ENCODE measurements at regions not wholly inside any gene's neighbourhood (a gene's known extent, or its start where the extent isn't known, plus 50 kb on each side); places are given as distances from the start of the nearest gene placed in this dataset.

DNA sequence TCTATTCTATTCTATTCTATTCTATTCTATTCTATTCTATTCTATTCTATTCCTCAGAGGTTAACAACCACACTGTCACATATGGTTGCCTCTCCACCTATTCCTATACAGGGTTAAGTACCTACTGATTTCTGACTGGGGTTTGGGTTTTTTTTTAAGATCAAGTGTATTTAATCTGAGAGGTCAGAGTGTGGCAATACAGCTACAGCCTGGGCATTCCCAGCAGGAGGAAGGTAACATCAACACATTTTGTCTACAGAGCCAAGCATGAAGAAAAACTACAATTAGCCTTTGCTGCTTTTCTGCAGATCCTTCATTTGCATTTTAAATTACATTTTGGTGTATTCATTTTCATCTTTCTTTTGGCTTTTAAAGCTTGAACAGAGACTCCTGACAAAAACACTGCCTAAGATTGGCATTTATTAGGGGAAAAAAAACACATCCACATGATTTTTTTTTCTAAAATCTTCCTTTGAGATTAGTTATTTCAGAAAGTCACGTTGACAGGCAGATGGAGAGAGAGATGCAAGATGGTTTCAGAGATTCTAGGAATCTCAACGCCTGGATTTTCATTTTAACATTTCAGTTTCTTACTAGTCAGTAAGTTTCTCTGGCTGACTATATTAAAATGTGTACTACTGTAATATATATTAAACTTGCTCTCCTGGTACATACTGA lies 255.9 kb upstream of the TET2 start:
- DNase-seq (ENCODE audit: low read depth in 3 of 3): no peak

DNA sequence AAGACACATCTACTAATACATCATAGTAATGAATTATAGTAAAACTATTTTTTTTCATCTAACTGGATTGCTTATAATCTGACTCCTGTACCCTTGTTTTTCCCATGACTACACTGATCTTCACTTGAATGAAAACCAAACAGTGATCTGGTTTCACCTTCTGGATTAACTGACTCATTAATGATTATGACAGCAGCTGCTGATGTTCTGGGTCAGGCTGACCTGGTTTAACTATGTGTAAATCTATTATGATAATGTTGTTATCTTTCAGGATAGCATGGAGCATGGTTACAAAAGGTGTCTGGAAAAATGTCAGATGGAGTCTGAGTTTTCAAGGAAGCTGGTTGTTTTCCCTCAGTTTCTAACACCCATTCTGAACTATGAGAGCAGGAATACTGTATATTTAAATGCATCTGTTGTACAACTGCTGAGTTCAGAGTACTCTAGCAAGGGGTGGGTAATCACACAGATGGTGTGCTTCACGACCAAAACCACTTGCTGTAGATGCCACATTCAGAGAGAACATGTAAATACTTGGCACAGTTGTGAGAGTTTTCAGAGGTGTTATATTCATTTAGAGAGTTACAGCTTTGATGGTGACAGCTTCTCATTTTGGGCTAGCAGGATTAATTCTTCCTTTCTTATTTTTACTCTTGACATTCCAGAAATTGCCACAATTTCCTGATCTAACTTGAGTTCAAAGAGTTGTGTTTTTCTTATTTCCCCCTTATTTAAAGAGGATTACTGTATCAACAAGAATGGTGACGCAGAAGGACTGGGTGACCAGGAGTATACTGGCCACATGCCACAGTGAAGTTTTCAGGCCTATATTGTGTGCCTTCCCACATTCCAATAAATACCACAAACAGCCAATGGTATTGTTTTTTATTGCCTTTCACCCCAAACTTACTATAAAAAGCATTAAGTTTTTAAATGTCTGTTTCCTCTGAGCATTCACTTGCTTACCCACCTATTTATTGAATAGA lies 249.7 kb upstream of the TET2 start:
- no peak for DNase-seq (ENCODE audit: low read depth in 3 of 3)

DNA sequence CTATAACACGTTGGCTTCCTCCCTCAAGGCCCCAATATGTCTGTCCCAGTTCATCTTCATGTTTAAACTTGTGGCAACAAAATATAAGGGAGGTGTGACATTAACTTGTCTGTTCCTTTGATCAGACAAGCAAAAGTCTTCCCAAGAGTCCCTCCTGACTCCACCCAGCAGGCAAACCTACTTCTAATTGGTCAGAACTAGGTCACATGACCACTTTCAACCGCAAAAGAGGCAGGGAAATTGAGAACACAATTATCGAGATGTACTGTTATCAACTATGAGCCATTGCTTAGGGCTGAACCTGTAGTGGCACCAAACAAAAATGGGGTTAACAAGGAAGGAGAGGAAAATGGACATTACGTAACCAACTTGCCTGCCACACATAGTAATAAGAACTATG lies 246.8 kb upstream of the TET2 start:
- no peak for DNase-seq (ENCODE audit: low read depth in 3 of 3)

DNA sequence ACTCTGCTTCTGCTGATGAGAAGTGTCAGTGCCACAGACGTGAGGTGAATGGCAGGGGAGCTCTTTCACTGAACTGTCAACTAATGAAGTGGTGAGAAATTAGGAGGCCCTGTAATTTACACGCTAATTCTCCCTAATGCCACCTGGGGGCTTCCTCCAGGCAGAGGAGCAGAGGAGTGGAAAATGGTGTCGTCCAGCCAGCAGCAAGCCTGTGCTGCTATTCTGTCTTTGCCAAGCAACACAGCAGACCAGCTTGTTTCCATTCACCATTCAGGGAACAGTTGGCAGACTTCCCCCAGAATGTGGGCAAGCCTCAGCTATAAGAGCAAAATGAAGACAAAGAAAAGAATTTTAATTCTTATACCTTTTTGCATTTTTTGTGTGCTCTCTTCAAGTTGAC lies 245.2 kb upstream of the TET2 start:
- DNase-seq (ENCODE audit: low read depth in 3 of 3): no peak

DNA sequence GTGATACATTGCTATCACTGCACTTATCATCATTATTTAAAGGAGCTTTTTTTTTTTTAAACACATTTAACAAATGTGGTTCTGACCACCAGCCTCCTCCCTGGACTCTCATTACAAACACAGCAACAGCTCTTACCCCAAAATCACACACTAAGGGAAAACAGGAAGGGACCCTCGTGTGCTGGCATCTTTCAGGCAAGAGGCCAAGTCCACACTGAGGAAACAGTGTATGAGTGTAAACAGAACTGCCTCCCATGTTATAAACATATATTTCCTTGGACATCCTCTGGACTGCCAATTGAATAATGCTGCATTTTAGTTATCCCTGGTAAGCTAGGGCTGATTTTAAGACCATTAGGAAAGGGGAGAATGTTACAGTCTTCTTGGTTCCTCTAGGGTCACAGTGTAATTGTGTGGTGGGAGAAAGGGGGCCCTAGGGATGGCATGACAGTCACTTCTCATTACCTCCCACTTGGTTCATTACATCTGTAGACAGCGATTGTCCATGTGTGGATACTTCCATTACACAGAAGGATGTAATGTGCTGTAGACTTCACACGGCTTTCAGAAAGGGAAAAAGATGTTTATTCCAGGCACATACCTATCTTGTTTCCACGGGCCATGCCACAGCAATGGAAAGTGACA lies 244.6 kb upstream of the TET2 start:
- no peak for DNase-seq (ENCODE audit: low read depth in 3 of 3)

DNA sequence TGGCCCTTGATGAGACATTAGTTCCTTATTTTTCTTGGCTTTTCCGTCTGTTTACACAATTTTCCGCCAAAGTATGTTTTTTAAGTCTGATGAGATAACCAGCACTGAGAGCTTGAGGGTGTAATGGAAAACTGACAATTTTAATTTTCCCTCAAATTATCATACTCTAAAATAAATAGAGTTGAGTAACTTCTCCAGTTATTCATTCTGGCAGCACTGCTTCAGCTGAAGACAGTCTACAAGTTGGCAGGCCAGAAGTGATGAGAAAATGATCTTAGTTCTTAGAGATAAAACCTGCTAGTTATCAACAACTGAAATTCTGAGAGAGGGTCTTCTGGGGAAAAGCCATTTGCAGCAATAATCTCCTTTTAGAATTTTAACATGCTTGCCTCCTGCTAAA lies 241.6 kb upstream of the TET2 start:
- no peak for DNase-seq (ENCODE audit: low read depth in 3 of 3)

DNA sequence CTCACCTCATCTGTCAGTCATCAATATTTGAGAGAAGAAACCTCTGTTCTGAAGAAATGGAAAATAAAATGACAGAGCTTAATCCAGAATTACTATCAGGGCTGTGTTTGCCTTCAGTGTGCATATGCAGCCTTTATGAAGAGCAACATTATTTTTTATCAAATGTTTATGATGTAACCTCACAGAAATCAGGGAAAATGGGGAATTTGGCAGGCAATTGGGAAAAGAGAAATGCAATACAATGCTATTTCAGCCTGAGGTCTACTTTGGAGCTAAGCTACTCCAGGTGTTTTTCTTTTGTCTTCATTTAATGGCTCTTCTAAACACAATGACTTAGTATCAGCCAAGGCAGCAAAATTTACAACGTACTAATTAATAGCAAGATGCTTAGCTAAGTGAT lies 241.1 kb upstream of the TET2 start:
- DNase-seq (ENCODE audit: low read depth in 3 of 3): no peak

DNA sequence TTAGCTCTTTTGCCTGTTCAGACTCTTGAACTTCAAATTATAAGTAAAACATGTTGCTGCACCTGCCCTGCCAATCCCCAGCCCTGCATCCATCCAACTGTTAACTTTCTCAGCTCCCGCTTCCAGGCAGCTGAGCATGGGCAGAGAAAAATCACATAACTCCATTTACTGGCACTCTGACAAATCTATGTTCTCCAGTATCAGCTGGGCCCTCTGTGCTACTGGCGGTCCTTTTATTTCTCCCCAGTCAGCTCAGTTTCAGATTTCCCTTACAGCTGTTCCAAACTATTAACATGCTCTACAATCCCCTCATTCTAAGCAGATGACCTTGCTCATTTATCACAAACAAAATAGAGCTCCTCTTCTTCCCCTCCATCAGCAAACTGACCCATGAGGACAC lies 240.4 kb upstream of the TET2 start:
- no peak for DNase-seq (ENCODE audit: low read depth in 3 of 3)

DNA sequence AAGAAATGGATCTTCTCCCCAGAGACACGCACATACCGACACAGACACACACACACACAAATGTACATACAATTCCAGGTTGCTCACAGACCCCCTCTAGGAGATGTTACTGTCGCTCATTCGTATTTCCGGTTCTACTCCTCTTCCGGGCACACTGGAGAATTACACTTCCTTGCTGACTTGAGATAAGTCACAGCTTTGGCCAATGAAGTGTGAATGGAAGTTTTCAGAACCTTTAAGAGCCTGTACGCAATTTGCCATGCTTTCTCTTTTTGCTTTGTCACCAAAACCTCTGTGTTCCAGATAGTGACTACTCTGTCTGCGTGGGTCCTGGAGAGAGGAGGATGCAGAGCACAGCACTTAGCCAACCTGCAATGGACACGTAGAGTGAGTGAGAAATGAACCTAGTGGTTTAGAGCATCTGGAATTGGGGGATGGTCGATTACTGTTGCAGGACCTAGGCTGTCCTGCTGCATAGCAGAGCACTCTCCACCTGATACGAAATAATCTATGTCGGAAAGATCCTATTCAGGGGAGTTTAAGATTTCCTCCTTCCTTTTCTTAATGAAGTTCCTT lies 239.5 kb upstream of the TET2 start:
- DNase-seq (ENCODE audit: low read depth in 3 of 3): no peak

DNA sequence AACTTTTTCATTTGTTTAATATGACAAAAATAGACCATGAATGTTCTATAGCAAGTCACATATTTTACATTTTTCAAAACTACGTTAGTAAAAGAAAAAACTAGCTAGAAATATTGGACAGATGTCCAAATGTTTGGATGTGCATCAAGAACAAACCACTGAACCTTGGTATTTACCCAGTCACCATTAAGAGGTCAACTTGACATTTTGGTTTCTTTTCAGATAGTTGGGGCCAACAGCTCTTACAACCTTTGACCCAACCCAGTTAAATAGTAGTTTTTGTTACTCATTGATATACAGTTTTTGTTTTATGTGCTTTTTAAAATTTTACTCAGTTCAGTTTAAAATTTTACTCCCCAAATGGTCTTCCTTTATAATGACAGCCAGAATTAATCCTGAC lies 238.7 kb upstream of the TET2 start:
- no peak for DNase-seq (ENCODE audit: low read depth in 3 of 3)

DNA sequence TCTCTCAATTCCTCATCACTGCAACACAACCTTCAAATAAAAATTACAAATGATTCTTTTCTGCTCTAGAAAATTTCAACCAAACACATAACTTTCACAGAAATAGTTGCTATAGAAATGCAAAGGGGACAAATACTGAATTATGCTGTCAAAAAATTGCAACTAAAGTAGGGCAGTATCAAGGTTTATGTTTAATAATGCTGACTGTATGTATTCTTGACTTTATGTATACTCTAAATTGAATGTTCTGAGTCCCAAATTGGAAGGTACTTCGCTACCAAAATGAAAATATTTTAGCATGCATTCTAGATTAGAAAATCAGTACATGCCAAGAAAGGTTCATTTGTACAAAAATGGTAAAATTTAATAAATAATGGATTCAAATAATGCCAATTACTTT lies 237.3 kb upstream of the TET2 start:
- no peak for DNase-seq (ENCODE audit: low read depth in 3 of 3)

DNA sequence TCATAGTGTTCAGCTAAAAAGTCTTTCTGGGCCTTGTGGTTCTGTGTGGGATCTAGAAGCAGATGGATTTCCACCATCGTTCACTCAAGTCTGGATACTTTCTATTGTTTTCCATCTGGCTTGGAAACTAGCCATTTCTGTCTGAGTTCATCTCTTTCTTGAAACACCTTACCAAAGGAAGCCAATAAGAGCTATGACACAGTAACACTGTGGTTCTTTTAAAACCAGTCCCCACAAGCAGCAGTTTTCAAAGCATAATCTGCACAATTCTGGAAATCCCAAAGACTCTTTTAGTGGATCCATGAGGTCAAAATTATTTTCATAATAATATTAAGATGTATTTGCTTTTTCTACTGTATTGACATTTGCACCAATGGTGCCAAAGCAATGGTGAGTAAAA lies 234.2 kb upstream of the TET2 start:
- no peak for DNase-seq (ENCODE audit: low read depth in 3 of 3)

DNA sequence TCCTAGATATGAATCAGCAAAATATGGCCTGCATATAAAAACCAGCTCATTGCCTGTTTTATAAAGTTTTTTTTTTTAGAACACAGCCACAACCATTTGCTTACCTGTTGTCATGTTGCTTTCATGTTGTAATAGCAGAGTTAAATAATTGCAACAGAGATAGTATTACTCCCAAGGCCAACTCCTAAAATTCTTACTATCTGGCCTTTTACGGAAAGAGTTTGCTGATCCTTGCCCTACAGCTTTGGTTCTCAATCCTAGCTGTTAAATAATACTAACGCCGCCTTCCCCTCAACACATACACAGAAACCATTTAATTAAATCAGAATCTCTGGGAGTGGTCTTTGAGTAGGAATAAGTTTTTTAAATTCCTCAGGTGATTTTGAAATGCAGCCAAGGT lies 231.3 kb upstream of the TET2 start:
- no peak for DNase-seq (ENCODE audit: low read depth in 3 of 3)

DNA sequence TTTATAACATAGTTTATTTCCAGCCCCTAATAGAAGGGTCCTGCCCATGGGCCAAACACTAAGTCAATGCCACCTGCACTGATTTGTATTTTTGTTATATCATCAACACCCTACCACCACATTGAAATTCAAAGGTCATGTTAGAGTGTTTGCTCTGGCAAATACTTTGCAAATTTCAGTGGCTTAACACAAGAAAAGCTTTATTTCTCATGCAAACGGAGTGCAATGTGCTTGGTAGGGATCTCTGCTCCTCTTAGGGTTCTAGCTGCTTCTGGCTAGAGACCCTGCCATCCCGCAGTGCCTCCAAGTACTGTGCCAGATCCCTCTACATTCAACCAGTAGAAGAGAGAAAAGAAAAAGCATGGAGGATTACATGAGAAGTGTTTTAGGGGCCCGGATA lies 230.8 kb upstream of the TET2 start:
- DNase-seq (ENCODE audit: low read depth in 3 of 3): no peak

DNA sequence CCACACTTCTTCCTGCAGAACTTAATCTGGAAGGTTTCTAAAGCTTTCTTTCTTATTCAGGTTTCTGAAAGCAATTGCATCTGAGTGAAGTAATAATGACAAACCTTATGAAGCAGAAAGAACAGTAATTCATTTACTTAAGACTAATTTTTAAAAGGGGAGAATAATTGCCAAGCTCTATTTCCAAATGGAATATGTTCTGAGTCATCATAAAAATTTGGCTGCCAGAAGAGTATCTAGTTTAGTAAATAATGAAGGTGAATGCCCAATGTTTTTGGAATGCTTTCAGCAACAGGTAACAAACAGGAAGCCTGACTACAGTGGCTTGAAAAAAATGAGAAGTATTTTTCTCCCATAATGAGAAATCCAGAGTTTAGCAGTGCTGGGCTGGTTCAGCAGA lies 227.3 kb upstream of the TET2 start:
- DNase-seq (ENCODE audit: low read depth in 3 of 3): no peak

DNA sequence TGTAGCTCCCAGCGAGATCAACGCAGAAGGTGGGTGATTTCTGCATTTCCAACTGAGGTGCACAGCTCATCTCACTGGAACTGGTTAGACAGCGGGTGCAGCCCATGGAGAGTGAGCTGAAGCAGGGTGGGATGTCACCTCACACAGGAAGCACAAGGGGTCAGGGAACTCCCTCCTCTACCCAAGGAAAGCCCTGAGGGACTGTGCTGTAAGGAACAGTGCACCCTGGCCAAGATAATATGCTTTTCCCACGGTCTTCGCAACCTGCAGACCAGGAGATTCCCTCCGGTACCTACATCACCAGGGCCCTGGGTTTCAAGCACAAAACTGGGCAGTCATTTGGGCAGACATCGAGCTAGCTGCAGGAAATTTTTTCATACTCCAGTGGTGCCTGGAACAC lies 216.4 kb upstream of the TET2 start:
- DNase-seq (ENCODE audit: low read depth in 3 of 3): no peak

DNA sequence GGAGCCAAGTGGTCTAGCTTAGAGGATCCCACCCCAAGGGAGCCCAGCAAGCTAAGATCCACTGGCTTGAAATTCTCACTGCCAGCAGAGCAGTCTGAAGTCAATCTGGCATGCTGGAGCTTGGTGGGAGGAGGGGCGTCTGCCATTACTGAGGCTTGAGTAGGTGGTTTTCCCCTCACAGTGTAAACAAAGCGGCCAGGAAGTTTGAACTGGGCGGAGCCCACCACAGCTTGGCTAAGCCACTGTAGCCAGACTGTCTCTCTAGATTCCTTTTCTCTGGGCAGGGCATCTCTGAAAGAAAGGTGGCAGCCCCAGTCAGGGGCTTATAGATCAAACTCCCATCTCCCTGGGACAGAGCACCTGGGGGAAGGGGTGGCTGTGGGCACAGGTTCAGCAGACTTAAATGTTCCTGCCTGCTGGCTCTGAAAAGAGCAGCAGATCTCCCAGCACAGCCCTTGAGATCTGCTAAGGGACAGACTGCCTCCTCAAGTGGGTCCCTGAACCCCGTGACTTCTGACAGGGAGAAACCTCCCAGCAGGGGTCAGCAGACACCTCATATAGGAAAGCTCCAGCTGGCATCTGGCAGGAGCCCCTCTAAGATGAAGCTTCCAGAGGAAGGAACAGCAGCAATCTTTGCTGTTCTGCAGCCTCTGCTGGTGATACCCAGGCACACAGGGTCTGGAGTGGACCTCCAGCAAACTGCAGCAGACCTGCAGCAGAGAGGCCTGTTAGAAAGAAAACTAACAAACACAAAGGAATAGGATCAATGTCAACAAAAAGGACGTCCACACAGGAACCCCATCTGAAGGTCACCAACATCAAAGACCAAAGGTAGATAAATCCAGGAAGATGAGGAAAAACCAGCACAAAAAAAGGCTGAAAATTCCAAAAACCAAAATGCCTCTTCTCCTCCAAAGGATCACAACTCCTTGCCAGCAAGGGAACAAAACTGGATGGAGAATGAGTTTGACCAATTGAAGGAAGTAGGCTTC lies 215.6 kb upstream of the TET2 start:
- DNase-seq (ENCODE audit: low read depth in 3 of 3): peak in 2 of 3 donors; percentile 13 to 14

DNA sequence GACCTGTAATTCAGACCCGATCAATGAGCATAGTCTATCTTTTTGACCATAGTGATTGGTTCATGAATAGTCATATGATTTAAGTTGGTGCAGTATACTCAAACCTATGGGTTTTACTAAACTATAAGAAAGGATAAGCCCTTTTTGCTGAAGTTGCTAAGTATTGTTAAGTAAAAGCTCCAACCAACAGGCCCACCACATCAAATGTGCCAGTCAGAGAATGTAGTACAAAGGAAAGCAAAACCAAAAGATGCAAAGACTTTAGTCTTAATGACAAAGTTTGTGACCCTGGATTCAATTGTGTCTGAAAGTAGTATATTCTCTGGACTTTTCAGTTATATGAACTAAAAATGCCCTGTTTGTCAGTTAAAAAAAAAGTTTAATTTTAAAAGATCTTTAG lies 208.1 kb upstream of the TET2 start:
- no peak for DNase-seq (ENCODE audit: low read depth in 3 of 3)

DNA sequence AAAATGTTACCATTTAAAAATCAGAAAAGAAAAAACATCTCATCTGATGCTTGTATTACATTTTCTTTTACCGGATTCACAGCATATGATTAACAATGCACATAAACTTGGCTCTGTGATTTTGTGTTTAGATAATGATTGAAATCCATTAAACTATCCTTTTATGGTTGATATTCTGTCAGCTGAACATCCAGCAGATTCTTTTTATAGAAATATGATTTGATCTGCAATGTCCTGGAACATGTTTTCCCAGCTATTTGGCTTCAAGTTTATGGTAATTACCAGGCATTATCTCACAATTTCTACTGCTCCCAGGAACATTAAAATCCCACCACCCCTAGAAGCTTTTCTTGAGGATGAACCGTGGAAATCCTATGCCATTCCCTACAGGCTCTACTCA lies 205.7 kb upstream of the TET2 start:
- DNase-seq (ENCODE audit: low read depth in 3 of 3): no peak

DNA sequence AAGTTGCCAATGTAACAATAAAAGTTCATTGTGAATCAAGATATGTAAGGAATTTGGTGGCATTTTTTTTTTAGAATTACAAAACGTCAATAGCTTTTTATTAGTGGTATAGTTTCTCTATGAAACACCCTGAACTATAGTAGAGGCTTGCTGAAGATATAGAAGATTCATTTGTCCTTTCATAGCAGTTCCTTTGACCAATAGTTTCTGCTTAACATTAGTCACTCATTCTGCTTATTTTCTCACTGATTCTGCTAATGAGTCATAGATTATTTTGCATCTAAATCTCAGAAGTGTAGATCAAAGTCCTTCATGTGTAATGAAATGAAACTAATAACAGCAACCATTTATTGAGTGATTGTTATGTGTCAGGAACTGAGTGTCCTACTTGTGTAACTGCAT lies 205.0 kb upstream of the TET2 start:
- no peak for DNase-seq (ENCODE audit: low read depth in 3 of 3)
